ENCODE measurements at regions not wholly inside any gene's neighbourhood (a gene's known extent, or its start where the extent isn't known, plus 50 kb on each side); places are given as distances from the start of the nearest gene placed in this dataset.
"Not testable (repeated sequence)": the region's sequence is repeated elsewhere in the genome, so short reads cannot be mapped to it uniquely, and the experiment has no call there.

DNA sequence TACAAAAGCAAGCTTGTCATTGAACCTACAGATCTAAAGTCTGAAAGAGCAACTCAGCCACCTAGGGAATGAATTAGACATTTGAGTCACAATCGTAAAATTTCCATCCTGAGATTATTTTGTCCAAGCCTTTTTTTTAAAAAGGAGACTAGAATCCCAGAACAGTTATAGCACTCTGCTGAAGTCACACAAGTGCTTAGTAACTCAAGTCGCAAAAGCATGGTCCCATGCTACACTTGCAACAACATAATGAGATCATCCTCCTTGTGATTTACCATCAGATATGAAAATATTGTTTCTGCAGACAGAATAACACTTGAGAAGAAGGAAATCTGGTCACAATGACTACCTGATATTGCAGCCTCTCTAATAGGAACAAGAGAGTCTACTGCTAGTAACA lies 106.7 kb downstream of the ZIC4 start:
- H3K4me1 ChIP-seq, result peaks cover 6% of the 10 kb centered on the region
- ATAC-seq, result no peak
- no peak overlapping the region for H3K27ac ChIP-seq
- no peaks in the 10 kb centered on the region for H3K27me3 ChIP-seq (ENCODE audit: low read depth)
- intact Hi-C loops (cut with DNase I), result no loop called here
- no peak overlapping the region for H3K4me3 ChIP-seq
- H3K36me3 ChIP-seq, result no peaks in the 10 kb centered on the region
- DNase-seq, result no peak
- H3K9me3 ChIP-seq, result no peaks in the 10 kb centered on the region
- TF ChIP-seq, protein P1, sequence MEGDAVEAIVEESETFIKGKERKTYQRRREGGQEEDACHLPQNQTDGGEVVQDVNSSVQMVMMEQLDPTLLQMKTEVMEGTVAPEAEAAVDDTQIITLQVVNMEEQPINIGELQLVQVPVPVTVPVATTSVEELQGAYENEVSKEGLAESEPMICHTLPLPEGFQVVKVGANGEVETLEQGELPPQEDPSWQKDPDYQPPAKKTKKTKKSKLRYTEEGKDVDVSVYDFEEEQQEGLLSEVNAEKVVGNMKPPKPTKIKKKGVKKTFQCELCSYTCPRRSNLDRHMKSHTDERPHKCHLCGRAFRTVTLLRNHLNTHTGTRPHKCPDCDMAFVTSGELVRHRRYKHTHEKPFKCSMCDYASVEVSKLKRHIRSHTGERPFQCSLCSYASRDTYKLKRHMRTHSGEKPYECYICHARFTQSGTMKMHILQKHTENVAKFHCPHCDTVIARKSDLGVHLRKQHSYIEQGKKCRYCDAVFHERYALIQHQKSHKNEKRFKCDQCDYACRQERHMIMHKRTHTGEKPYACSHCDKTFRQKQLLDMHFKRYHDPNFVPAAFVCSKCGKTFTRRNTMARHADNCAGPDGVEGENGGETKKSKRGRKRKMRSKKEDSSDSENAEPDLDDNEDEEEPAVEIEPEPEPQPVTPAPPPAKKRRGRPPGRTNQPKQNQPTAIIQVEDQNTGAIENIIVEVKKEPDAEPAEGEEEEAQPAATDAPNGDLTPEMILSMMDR (IDR thresholded peaks at IDR 0.05), result no peak

DNA sequence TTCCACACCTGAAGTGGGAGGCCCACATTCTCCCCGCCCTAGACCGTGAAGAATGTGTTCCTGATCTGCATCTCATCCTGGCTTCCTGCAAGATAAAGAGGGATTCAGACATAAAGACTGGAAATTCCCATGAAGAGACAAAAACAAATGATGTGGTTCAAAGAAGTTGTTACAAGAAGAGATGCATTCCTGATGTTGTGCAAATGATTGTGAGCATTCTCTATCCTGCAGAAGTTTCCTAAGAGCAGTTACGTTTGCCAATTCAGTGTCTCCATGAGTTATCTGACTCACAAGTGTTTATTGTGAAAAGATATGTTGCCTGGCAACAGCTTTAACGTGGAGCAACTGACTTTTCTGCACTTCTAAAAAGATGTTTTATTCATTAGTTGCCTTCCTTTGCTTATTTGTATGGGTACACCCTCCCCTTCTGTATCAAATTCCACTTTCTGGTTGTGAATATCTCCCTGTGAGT lies 107.8 kb downstream of the ZIC4 start:
- DNase-seq (no peak), ATAC-seq (peak; percentile 51 to 52)
- Histone ChIP-seq H3K36me3 (no peaks in the 10 kb centered on the region), H3K4me3 (no peak overlapping the region), H3K27me3 (ENCODE audit: low read depth) (no peaks in the 10 kb centered on the region), H3K9me3 (no peaks in the 10 kb centered on the region), H3K4me1 (peaks cover 6% of the 10 kb centered on the region), H3K27ac (no peak overlapping the region)
- intact Hi-C loops (cut with DNase I), result no loop called here
- TF ChIP-seq, protein P1 (IDR thresholded peaks at IDR 0.05), result no peak

DNA sequence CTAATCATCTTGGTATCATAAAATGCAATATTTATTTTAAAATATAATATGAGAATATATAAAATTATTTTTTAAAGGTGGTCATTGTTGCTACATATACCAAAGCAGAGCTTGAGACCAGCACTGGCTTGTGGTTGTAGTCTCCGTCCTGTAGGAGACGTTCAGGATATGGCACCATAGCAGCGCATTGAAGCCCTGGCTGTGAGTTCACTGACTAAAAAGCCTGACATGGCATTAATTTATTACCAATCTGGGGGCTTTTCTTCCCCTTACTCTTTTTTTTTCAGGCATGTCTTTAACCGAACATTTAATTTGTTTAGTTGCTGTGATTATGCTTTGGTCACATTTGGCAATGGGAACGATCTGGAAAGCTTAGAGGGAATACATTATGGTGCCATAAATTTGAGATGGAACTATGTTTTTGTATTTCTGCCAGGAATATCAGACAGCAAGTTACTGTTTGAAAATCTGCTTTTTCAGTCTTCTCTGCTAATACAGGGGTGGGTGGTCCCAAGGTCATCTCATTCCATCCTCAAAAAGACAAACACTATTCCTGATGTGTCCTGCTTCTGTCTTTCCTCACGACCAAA lies 108.5 kb downstream of the ZIC4 start:
- no peak for ATAC-seq
- TF ChIP-seq, protein P1 (IDR thresholded peaks at IDR 0.05), result no peak
- no peak overlapping the region for H3K4me3 ChIP-seq
- no peak overlapping the region for H3K27ac ChIP-seq
- no peaks in the 10 kb centered on the region for H3K9me3 ChIP-seq
- intact Hi-C loops (cut with DNase I), result no loop called here
- DNase-seq, result no peak
- peaks cover 6% of the 10 kb centered on the region for H3K4me1 ChIP-seq
- no peaks in the 10 kb centered on the region for H3K36me3 ChIP-seq
- no peaks in the 10 kb centered on the region for H3K27me3 ChIP-seq (ENCODE audit: low read depth)

DNA sequence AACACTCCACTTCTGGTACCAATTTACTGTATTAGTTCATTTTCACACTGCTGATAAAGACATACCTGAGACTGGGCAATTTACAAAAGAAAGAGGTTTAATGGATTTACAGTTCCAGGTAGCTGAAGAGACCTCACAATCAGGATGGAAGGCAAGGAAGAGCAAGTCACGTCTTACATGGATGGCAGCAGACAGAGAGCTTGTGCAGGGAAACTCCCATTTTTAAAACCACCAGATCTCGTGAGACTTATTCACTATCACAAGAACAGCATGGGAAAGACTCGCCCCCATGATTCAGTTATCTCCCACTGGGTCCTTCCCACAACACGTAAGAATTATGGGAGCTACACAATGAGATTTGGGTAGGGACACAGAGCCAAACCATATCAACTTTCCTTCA lies 119.0 kb downstream of the ZIC4 start:
- H3K9me3 ChIP-seq; intact Hi-C loops (cut with DNase I); DNase-seq; H3K4me1 ChIP-seq; H3K27ac ChIP-seq; H3K4me3 ChIP-seq; H3K36me3 ChIP-seq; ATAC-seq; H3K27me3 ChIP-seq (ENCODE audit: low read depth): not testable (repeated sequence)

DNA sequence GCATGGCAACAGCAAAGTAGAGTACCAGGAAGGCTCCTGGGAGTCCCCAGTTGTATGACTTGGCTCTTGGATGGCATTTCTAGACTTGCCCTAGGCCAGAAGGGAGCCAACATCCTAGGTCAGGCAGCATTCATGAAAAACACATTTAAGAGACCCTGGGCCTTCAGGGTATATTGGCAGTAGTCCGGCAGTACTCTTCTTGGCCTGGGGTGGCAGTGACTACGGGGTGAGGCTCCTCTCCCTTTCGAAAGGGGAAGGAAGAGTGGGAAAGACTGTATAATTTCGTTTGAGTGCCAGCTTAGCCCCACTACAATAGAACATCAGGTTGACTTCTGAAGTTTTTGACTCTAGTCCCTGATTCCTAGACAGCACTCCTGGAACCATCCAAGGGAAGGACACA lies 136.4 kb downstream of the ZIC4 start:
- no peak overlapping the region for H3K27ac ChIP-seq
- H3K9me3 ChIP-seq, result peaks cover 14% of the 10 kb centered on the region
- ATAC-seq (no peak), DNase-seq (no peak)
- TF ChIP-seq, protein P1 (IDR thresholded peaks at IDR 0.05), result no peak
- intact Hi-C loops (cut with DNase I), result no loop called here
- H3K4me1 ChIP-seq, result no peaks in the 10 kb centered on the region
- H3K36me3 ChIP-seq, result no peaks in the 10 kb centered on the region
- no peaks in the 10 kb centered on the region for H3K27me3 ChIP-seq (ENCODE audit: low read depth)
- H3K4me3 ChIP-seq, result no peak overlapping the region

DNA sequence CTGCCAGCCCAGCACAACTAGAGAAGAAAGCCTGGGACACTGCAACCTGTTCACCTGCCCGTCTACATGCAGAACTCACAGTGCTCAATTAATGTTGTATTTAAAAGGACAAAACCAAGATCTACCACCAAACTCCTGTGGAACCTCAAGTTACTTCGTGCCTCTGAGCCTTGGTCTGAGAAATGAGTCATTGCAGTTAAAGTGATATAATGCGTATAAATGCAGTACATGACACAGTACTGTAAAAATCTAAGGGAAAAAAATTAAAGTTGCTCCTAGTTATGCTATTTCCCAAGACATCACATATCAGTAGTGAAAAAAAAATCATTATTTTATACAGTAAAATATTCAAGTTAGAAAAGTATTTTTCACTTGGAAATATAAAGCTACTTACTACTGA lies 138.9 kb downstream of the ZIC4 start:
- Histone ChIP-seq H3K4me1 (no peaks in the 10 kb centered on the region), H3K27me3 (ENCODE audit: low read depth) (no peaks in the 10 kb centered on the region), H3K36me3 (no peaks in the 10 kb centered on the region), H3K9me3 (peaks cover 7% of the 10 kb centered on the region), H3K4me3 (no peak overlapping the region), H3K27ac (no peak overlapping the region)
- ATAC-seq (no peak), DNase-seq (no peak)
- TF ChIP-seq, protein P1 (IDR thresholded peaks at IDR 0.05), result no peak
- intact Hi-C loops (cut with DNase I), result no loop called here

All from lower lobe of right lung (tissue), 2 donors.